ENCODE measurements at regions not wholly inside any gene's neighbourhood (a gene's known extent, or its start where the extent isn't known, plus 50 kb on each side); places are given as distances from the start of the nearest gene placed in this dataset.

DNA sequence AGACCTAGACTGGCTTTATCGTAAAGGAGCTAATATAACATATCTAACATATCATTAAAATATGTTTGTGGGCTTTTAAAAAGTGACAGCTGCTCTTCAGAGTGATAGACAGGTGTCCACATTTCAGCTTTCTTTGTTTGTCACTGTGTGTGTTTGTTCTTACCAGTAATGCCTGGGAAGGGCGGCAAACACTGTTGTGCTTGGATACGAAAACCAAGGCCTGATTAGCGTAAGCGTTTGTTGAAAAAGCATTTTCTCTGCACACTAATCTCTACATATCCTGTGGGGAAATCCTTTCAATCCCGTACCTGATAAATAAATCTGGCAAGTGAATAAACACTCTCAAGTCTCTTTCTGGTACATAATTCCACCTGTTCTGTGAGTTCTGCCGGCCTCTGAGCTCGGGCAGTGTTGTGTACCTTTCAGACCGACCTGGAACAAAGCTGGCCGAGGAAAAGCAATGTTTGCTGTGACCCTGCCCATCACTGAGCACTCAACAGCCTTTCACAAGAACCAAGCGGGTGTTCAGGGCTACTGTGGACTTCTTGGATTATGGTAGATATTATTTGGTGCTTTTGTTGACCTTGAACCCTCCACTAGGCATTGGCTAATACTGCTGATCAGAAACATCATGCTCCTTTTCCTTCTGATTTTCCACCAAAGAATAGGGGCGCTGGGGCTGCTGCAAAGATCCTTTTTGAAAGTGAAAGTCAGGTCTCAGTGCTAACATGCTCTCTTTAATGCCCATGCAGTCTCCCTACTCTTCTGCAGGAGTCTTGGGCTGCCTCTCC, 100.4 kb downstream of the CD83 start:
- Histone ChIP-seq H3K27ac (ENCODE audit: low read length) (no peak overlapping the region), H2AFZ (ENCODE audit: low read length) (no peak overlapping the region), H3K4me1 (ENCODE audit: low read length) (no peaks in the 10 kb centered on the region), H3K9me2 (replicated peaks; ENCODE audit: insufficient read depth, low read length) (no peaks in the 10 kb centered on the region), H3K9me3 (replicated peaks; ENCODE audit: insufficient read depth, low read length) (no peaks in the 10 kb centered on the region), H4K20me1 (ENCODE audit: insufficient read depth, low read length) (no peaks in the 10 kb centered on the region), H3K4me2 (ENCODE audit: low read depth, low read length) (no peak overlapping the region; the same call in 1 of the 2 replicates), H3K79me2 (ENCODE audit: low read length) (no peaks in the 10 kb centered on the region), H3K36me3 (replicated peaks; ENCODE audit: insufficient read depth, low read length) (no peaks in the 10 kb centered on the region), H3K4me3 (ENCODE audit: low read length) (no peak overlapping the region), H3K9ac (ENCODE audit: low read length) (no peak overlapping the region), H3F3A (ENCODE audit: insufficient read depth, low read length) (no peaks in the 10 kb centered on the region), H3K27me3 (replicated peaks; ENCODE audit: insufficient read depth, low read length) (no peaks in the 10 kb centered on the region)
- TF ChIP-seq EZH2 (optimal IDR thresholded peaks at IDR 0.05; ENCODE audit: low read depth, low read length) = no peak
- TF ChIP-seq, protein P1, sequence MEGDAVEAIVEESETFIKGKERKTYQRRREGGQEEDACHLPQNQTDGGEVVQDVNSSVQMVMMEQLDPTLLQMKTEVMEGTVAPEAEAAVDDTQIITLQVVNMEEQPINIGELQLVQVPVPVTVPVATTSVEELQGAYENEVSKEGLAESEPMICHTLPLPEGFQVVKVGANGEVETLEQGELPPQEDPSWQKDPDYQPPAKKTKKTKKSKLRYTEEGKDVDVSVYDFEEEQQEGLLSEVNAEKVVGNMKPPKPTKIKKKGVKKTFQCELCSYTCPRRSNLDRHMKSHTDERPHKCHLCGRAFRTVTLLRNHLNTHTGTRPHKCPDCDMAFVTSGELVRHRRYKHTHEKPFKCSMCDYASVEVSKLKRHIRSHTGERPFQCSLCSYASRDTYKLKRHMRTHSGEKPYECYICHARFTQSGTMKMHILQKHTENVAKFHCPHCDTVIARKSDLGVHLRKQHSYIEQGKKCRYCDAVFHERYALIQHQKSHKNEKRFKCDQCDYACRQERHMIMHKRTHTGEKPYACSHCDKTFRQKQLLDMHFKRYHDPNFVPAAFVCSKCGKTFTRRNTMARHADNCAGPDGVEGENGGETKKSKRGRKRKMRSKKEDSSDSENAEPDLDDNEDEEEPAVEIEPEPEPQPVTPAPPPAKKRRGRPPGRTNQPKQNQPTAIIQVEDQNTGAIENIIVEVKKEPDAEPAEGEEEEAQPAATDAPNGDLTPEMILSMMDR (IDR thresholded peaks at IDR 0.05; ENCODE audit: low read length) = no peak
- no peak for TF ChIP-seq EZH2phosphoT487 (IDR thresholded peaks at IDR 0.05; ENCODE audit: low read length)
- DNase-seq = no peak

DNA sequence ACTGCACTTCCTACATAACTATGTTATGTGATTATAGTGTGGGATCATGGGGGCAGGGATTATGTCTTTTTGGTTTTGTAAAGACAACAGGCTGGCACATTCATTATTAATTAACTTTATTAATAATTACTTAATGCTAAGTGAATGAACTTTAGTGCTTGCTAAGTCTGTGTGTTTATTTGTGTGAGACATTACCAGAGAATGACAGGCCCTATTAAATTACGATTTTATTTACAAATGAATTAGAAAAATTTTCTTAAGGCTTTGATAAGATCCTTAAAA, 100.9 kb downstream of the CD83 start:
- H3K4me1 ChIP-seq (ENCODE audit: low read length) = no peaks in the 10 kb centered on the region
- H2AFZ ChIP-seq (ENCODE audit: low read length) = no peak overlapping the region
- DNase-seq = no peak
- no peak overlapping the region for H3K4me3 ChIP-seq (ENCODE audit: low read length)
- no peaks in the 10 kb centered on the region for H3K9me3 ChIP-seq (replicated peaks; ENCODE audit: insufficient read depth, low read length)
- H3K4me2 ChIP-seq (ENCODE audit: low read depth, low read length) = no peak overlapping the region
- H3K36me3 ChIP-seq (replicated peaks; ENCODE audit: insufficient read depth, low read length) = no peaks in the 10 kb centered on the region
- no peaks in the 10 kb centered on the region for H3K27me3 ChIP-seq (replicated peaks; ENCODE audit: insufficient read depth, low read length)
- H3K79me2 ChIP-seq (ENCODE audit: low read length) = no peaks in the 10 kb centered on the region
- H3K27ac ChIP-seq (ENCODE audit: low read length) = no peak overlapping the region
- no peak for TF ChIP-seq EZH2phosphoT487 (IDR thresholded peaks at IDR 0.05; ENCODE audit: low read length)
- no peaks in the 10 kb centered on the region for H4K20me1 ChIP-seq (ENCODE audit: insufficient read depth, low read length)
- H3F3A ChIP-seq (ENCODE audit: insufficient read depth, low read length) = no peaks in the 10 kb centered on the region
- no peaks in the 10 kb centered on the region for H3K9me2 ChIP-seq (replicated peaks; ENCODE audit: insufficient read depth, low read length)
- H3K9ac ChIP-seq (ENCODE audit: low read length) = no peak overlapping the region

DNA sequence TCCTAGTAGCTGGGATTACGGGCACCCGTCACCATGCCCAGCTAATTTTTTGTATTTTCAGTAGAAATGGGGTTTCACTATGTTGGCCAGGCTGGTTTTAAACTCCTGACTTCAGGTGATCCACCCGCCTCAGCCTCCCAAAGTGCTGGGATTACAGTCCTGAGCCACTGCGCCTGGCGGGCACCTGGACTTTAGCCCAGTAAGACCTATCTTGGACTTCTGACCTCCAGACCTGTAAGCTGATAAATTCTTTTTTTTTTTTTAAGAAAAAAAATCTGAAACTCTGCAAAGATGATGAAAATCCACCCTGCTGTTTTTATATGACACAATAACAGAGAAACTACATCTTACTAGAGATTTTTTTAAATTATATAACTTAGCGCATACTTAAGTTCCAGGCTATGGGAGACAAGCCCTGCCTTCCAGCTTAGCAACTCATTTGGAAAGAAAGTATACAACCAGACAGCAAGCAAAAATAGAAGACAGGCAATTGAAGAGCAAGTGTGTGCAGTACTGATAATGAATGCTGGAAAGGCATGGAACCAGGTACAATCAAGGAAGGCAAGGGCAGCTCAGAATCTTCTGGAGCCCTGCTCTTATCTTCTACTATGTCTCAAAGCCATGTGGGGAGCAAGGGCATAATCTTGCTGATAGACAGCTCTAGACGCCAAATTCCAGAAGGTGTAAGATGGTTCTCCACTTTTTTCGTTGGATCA, 104.2 kb downstream of the CD83 start:
- Histone ChIP-seq H3K27ac (ENCODE audit: low read length) (no peak overlapping the region), H3K9me2 (replicated peaks; ENCODE audit: insufficient read depth, low read length) (no peaks in the 10 kb centered on the region)

More for the DNA sequence above, 104.2 kb downstream of the CD83 start:
- H3K9me3 ChIP-seq (replicated peaks; ENCODE audit: insufficient read depth, low read length) = no peaks in the 10 kb centered on the region
- H3K79me2 ChIP-seq (ENCODE audit: low read length) = no peaks in the 10 kb centered on the region
- no peak for TF ChIP-seq EZH2 (optimal IDR thresholded peaks at IDR 0.05; ENCODE audit: low read depth, low read length)
- TF ChIP-seq, protein P1 (IDR thresholded peaks at IDR 0.05; ENCODE audit: low read length) = no peak
- TF ChIP-seq EZH2phosphoT487 (IDR thresholded peaks at IDR 0.05; ENCODE audit: low read length) = no peak
- no peak for DNase-seq
- no peak overlapping the region for H3K9ac ChIP-seq (ENCODE audit: low read length)
- H3F3A ChIP-seq (ENCODE audit: insufficient read depth, low read length) = no peaks in the 10 kb centered on the region
- no peaks in the 10 kb centered on the region for H4K20me1 ChIP-seq (ENCODE audit: insufficient read depth, low read length)
- no peak overlapping the region for H3K4me2 ChIP-seq (ENCODE audit: low read depth, low read length)
- no peak overlapping the region for H2AFZ ChIP-seq (ENCODE audit: low read length)
- no peaks in the 10 kb centered on the region for H3K36me3 ChIP-seq (replicated peaks; ENCODE audit: insufficient read depth, low read length)
- peaks cover 8% of the 10 kb centered on the region for H3K4me1 ChIP-seq (ENCODE audit: low read length)
- no peaks in the 10 kb centered on the region for H3K27me3 ChIP-seq (replicated peaks; ENCODE audit: insufficient read depth, low read length)
- H3K4me3 ChIP-seq (ENCODE audit: low read length) = no peak overlapping the region

Measured in MM.1S (cell line).